ENCODE measurements at regions not wholly inside any gene's neighbourhood (a gene's known extent, or its start where the extent isn't known, plus 50 kb on each side); places are given as distances from the start of the nearest gene placed in this dataset.
A peak's percentile ranks its signal among the peaks of the same experiment; 100 is the strongest.
"Not testable (repeated sequence)": the region's sequence is repeated elsewhere in the genome, so short reads cannot be mapped to it uniquely, and the experiment has no call there.

DNA sequence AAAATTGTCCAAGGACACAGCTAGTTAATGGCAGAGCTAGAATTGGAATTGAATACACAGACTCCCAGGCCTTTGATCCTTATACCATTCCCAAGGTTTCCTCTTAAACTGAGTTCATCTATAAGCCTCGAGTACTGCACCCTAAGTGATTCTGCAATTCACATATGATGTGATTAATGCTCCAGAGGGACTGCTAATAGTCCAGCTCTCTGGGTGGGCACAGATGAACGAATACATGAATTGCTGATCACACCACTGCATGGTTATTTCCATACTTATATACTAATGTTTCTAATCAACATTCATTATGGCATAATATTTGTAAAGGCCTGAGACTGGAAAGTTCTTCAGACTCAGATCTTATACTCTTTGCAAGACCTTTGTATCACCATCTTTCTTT is 101.8 kb downstream of the NUFIP1 start:
- no peak for DNase-seq

GRCh38 chr13:44884076-44884729 is 105.1 kb downstream of the NUFIP1 start:
- no peak for DNase-seq

GRCh38 chr13:44879452-44880058 is 109.7 kb downstream of the NUFIP1 start:
- peak; percentile 3 for DNase-seq

- no peak for DNase-seq
These were observed 112.4 kb downstream of the NUFIP1 start for GRCh38 chr13:44876782-44877324.

DNA sequence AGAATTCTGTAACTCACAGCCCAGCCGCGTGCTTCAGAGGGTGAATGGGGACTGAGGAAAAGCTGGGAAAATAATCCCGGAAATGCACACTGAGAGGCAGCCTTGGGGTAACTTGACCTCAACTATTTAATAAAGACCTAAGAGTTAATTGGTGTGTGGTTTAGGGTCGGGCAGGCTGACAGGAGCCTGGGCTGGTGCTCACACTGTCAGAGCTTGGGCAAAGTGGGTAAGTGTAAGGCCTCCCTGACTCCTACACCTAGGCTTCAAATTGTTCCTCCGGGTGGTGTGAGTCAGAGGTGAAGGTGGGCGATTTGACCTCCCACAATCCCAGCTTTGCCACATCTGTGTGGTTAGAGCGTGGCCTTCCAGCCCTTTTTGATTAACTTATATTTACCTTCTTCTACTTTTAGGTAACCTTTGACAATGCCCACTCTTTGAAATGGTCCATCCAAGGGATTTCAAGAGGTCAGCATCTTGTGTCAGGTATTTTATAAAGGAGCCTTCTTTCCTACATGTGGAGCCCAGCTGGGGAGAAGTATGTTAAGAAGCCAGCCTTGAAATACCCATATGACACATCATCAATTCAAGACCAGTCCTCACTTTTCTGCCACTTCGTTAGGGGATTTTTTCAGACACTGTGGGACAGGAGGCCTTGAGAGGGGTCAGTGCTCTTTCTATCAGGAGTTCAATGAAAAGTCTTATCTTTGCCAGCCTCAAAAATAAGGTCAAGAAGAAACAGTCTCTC is 114.2 kb downstream of the NUFIP1 start:
- DNase-seq, result no peak

GRCh38 chr13:44874176-44874575 is 115.1 kb downstream of the NUFIP1 start:
- DNase-seq, result no peak

GRCh38 chr13:44873461-44873860 is 115.8 kb downstream of the NUFIP1 start:
- DNase-seq, result no peak

- no peak for DNase-seq
These were observed 116.5 kb downstream of the NUFIP1 start for GRCh38 chr13:44872751-44873150.

GRCh38 chr13:44870456-44870929 is 118.8 kb downstream of the NUFIP1 start:
- no peak for DNase-seq

- DNase-seq, result no peak
These were observed 120.1 kb downstream of the NUFIP1 start for GRCh38 chr13:44869167-44869566.

GRCh38 chr13:44868397-44868796 is 120.9 kb downstream of the NUFIP1 start:
- no peak for DNase-seq

DNA sequence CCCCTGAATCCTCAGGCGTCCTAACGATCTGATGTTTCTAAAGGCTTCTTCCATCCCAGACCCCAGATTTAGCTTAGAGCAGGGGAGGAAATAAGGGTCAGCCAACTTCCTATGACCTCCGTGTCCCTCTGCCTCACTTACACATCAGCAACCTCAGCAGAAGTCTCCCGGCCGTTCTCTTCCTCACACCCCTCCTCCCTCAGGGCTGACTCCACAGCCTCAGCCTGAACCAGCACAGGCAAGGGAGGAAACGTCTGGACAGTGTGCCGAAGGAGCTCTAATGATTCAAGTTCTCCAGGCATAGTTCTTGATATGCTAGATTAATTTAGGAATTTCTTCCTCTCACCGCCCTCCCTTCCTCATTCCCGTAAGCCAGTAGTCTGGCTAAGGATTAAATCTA is 121.4 kb downstream of the NUFIP1 start:
- DNase-seq, result no peak

DNA sequence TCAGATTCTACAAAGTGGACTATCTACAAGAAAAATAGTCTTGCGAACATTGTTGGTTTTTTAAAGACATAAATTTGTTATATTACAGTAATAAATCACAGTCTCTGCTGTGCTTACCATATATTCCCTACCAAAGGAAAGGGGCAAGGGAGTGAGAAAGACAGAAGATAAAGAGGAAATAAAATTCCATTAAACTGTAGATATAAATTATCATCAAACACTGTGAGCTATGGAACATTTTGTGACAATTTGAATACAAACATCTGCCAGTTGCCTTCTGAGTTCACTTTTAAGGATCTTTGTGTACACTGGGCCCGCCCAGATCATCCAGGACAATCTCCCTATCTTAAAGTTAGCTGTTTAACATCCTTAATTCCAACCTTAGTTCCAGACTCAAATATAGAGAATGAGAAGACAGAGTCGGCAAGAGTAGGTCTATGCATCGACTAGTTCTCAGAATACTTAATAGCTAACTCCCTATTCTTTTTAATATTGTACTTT is 122.8 kb downstream of the NUFIP1 start:
- no peak for DNase-seq

DNA sequence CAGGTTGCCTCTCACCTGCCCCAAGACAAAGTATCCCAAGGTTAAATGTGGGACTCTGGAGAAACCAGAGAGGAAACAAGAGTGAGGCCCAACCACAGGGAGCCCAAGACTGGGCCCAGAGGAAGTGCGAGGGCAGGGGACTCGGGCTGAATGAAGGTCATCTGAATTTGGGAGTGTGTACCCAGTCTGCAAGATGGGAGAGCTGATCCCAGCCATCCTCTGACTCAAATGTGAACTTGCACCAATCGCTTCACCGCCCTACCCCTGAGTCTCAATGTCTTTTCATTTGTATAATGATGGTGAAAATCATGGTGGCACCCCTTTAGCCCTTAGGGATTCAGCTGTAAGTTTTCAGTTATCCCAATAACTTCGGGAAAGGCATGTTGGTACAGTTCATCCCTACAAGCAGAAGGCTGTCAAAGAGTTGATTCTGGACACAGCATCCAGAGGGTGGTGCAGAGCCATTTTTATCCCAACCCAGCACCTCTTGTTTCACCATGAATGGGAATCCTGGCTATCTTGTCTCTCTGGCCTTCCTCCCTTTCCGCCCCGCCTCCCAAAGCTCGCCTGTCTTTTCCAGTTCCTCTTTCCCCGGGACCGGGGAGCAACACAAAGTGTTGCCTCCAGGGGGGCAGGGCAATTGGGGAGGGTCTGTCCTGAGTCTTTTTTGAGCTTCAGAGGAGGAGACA is 123.4 kb downstream of the NUFIP1 start:
- no peak for DNase-seq

GRCh38 chr13:44863641-44864040 is 125.6 kb downstream of the NUFIP1 start:
- not testable (repeated sequence) for DNase-seq

DNA sequence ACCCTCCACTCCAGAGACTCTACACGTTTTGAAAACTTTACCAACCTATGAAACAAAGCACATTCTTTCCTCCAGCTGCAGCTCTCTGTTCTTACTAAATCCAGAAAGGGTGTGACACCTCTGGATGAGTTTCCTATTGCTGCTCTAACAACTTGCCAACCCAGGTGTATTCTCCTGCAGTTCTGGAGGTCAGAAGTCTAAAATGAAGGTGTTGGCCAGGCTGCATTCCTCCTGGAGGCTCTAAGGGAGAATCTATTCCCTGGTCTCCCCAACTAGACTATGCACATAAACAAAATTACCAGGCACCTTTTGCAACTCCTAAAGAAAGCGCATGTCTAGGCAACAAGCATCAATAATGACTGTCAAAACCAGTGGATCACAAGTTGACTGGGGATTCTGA is 128.8 kb downstream of the NUFIP1 start:
- DNase-seq, result no peak

GRCh38 chr13:44857736-44858135 is 131.5 kb downstream of the NUFIP1 start:
- no peak for DNase-seq

- DNase-seq, result no peak
These were observed 132.2 kb downstream of the NUFIP1 start for GRCh38 chr13:44857061-44857460.

DNA sequence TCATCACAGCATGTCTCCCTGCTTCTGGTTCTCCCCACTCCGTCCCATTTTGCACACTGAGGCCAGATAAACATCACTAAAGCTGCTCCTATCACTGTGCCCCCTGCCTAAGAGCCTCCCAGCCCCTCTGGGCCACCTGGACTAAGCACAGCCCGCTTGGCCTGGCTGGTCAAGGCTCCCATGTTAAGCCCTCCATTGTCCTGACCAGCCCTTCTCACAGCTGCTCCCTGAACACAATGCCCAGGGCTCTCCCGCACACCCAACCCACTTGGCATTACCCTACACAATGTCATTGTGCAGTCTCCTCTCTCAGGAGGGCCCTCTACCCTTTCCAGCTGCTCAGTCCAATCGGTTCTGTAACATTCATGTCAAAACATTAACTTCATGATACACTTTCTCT is 133.4 kb downstream of the NUFIP1 start:
- DNase-seq, result no peak

GRCh38 chr13:44854313-44855060 is 134.8 kb downstream of the NUFIP1 start:
- DNase-seq, result no peak

GRCh38 chr13:44853641-44854040 is 135.6 kb downstream of the NUFIP1 start:
- no peak for DNase-seq
